Loucy (cell line): ENCODE measurements at regions not wholly inside any gene's neighbourhood (a gene's known extent, or its start where the extent isn't known, plus 50 kb on each side); places are given as distances from the start of the nearest gene placed in this dataset.

ENCODE experiments used
- H2AFZ ChIP-seq: fragments of 200-600 bp; sonication (generic); 2 replicates; pipeline ENCODE4 v1.6.0; 2016; ENCODE audit warnings: antibody characterized with exemption, mild to moderate bottlenecking, low read length, moderate library complexity
- H3F3A ChIP-seq: fragments of 200-600 bp; 2 replicates; pipeline ENCODE4 v1.6.0; 2016; ENCODE audit warnings: antibody characterized with exemption, low read depth, mild to moderate bottlenecking
- H3K27me3 ChIP-seq: fragments of 200-600 bp; sonication (generic); 2 replicates; pipeline ENCODE4 v1.6.1; 2014; ENCODE audit warnings: low read length, mild to moderate bottlenecking; ENCODE audit not compliant: insufficient read depth, poor library complexity, severe bottlenecking
- H3K36me3 ChIP-seq: fragments of 200-600 bp; sonication (generic); 2 replicates; pipeline ENCODE4 v1.6.1; 2016; ENCODE audit warnings: low read length; ENCODE audit not compliant: insufficient read depth
- H3K4me1 ChIP-seq: fragments of 200-600 bp; sonication (generic); 2 replicates; pipeline ENCODE4 v1.5.1; 2014; ENCODE audit warnings: low read length, mild to moderate bottlenecking; ENCODE audit not compliant: insufficient read depth, poor library complexity, severe bottlenecking
- H3K4me2 ChIP-seq: fragments of 200-600 bp; sonication (generic); 2 replicates; pipeline ENCODE4 v1.6.0; 2014; ENCODE audit warnings: antibody characterized with exemption, low read length, low read depth, mild to moderate bottlenecking; ENCODE audit not compliant: poor library complexity, severe bottlenecking
- H3K4me3 ChIP-seq: fragments of 200-600 bp; sonication (generic); 2 replicates; pipeline ENCODE4 v1.5.1; 2014; ENCODE audit warnings: low read length, mild to moderate bottlenecking, mixed read lengths; ENCODE audit not compliant: poor library complexity, severe bottlenecking
- H3K79me2 ChIP-seq: fragments of 200-600 bp; sonication (generic); 2 replicates; pipeline ENCODE4 v1.6.1; 2014; ENCODE audit warnings: low read length; ENCODE audit not compliant: insufficient read depth
- H3K9ac ChIP-seq: fragments of 200-600 bp; sonication (generic); 2 replicates; pipeline ENCODE4 v1.6.0; 2014; ENCODE audit warnings: mild to moderate bottlenecking, low read depth, low read length, moderate library complexity; ENCODE audit not compliant: poor library complexity, severe bottlenecking
- H3K9me2 ChIP-seq: fragments of 200-600 bp; sonication (generic); replicated peaks from 2 replicates; pipeline ENCODE4 v1.6.1; 2016; ENCODE audit warnings: low read depth, low read length, mixed read lengths
- H3K9me3 ChIP-seq: fragments of 200-600 bp; sonication (generic); 2 replicates; pipeline ENCODE4 v1.6.1; 2014; ENCODE audit warnings: mild to moderate bottlenecking, antibody characterized with exemption, low read length, low read depth; ENCODE audit not compliant: insufficient read depth
- H4K20me1 ChIP-seq: fragments of 200-600 bp; sonication (generic); 2 replicates; pipeline ENCODE4 v1.6.0; 2014; ENCODE audit warnings: antibody characterized with exemption, low read length, mild to moderate bottlenecking; ENCODE audit not compliant: insufficient read depth, poor library complexity, severe bottlenecking
- EZH2phosphoT487 ChIP-seq: fragments of 200-600 bp; IDR thresholded peaks from 2 replicates; pipeline ENCODE4 v1.6.1; 2018; ENCODE audit warnings: antibody characterized with exemption, mild to moderate bottlenecking, moderate library complexity, borderline replicate concordance
- TF ChIP-seq, protein P1 (sequence below): fragments of 200-600 bp; sonication (generic); conservative IDR thresholded peaks from 2 replicates; pipeline ENCODE4 v1.5.1; 2014; ENCODE audit warnings: mild to moderate bottlenecking, antibody characterized with exemption, low read length

DNA sequence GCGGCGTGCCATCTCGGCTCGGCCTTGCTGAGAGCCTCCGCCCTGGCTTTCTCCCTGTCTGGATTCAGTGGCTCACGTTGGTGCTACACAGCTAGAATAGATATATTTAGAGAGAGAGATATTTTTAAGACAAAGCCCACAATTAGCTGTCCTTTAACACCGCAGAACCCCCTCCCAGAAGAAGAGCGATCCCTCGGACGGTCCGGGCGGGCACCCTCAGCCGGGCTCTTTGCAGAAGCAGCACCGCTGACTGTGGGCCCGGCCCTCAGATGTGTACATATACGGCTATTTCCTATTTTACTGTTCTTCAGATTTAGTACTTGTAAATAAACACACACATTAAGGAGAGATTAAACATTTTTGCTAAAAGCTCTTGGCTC, 54.1 kb downstream of the PLXNA1 start:
- Histone ChIP-seq H3K36me3 (no peaks in the 10 kb centered on the region), H3K4me2 (no peak overlapping the region)

DNA sequence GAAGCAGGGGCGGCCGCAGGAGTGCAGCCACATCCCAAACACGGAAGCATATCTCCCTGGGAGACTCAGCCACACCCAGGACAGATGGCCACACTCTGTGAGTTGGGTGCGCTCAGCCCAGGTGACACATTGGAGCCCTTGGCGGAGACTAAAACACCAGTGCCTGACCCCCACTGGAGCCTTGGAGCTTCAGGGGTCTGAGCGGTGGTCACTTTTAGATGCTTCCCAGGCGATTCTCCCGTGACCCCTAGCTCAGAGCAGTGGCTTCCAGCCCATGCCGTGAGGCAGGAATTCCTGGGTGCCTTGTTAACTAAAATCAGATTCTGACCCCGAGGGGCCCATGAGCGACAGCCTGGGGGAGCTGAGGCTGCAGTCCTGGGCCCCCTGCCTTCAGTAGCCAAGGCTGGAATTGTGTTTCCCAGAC, 54.5 kb downstream of the PLXNA1 start:
- no peak overlapping the region for H3K9ac ChIP-seq
- TF ChIP-seq EZH2phosphoT487: no peak
- TF ChIP-seq, protein P1, sequence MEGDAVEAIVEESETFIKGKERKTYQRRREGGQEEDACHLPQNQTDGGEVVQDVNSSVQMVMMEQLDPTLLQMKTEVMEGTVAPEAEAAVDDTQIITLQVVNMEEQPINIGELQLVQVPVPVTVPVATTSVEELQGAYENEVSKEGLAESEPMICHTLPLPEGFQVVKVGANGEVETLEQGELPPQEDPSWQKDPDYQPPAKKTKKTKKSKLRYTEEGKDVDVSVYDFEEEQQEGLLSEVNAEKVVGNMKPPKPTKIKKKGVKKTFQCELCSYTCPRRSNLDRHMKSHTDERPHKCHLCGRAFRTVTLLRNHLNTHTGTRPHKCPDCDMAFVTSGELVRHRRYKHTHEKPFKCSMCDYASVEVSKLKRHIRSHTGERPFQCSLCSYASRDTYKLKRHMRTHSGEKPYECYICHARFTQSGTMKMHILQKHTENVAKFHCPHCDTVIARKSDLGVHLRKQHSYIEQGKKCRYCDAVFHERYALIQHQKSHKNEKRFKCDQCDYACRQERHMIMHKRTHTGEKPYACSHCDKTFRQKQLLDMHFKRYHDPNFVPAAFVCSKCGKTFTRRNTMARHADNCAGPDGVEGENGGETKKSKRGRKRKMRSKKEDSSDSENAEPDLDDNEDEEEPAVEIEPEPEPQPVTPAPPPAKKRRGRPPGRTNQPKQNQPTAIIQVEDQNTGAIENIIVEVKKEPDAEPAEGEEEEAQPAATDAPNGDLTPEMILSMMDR: no peak
- H3F3A ChIP-seq: no peaks in the 10 kb centered on the region
- no peaks in the 10 kb centered on the region for H3K4me1 ChIP-seq
- no peaks in the 10 kb centered on the region for H4K20me1 ChIP-seq
- no peaks in the 10 kb centered on the region for H3K36me3 ChIP-seq
- H3K79me2 ChIP-seq: no peaks in the 10 kb centered on the region
- no peak overlapping the region for H2AFZ ChIP-seq
- no peaks in the 10 kb centered on the region for H3K9me3 ChIP-seq
- no peak overlapping the region for H3K4me3 ChIP-seq
- H3K4me2 ChIP-seq: no peak overlapping the region
- H3K27me3 ChIP-seq: no peaks in the 10 kb centered on the region
- no peaks in the 10 kb centered on the region for H3K9me2 ChIP-seq

More for the DNA sequence above, 54.1 kb downstream of the PLXNA1 start:
- Histone ChIP-seq H3K9me2 (no peaks in the 10 kb centered on the region), H3K9ac (no peak overlapping the region), H2AFZ (no peak overlapping the region), H3K9me3 (no peaks in the 10 kb centered on the region), H3F3A (no peaks in the 10 kb centered on the region), H3K4me3 (no peak overlapping the region), H3K79me2 (no peaks in the 10 kb centered on the region), H3K4me1 (no peaks in the 10 kb centered on the region), H3K27me3 (no peaks in the 10 kb centered on the region), H4K20me1 (no peaks in the 10 kb centered on the region)
- TF ChIP-seq, protein P1: no peak
- no peak for TF ChIP-seq EZH2phosphoT487

DNA sequence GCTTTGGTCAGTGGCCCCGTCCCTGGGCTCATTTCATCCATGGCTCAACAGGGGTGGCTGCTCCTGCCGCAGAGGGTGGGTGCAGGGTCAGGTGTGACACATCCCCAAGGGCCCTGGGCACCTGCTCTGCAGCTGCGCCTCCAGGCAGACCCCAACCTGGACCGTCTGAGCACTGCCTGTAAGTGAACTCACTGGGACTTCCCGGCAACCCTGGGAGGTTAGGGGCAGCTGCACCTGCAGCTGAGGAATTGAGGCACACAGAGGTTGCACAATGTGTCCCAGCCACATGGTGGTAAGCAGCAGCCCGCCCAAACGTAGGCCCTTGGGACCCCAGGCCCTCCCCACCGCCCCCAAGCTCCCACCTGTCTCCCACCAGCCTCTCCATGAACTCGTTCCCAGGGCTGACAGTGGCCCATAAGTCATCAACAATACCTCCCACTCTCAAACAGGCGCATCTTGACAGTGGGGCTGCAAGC, 55.1 kb downstream of the PLXNA1 start:
- H3K4me2 ChIP-seq: no peak overlapping the region
- no peaks in the 10 kb centered on the region for H3K9me3 ChIP-seq
- no peak overlapping the region for H3K4me3 ChIP-seq
- no peaks in the 10 kb centered on the region for H3K9me2 ChIP-seq
- H2AFZ ChIP-seq: no peak overlapping the region
- no peaks in the 10 kb centered on the region for H3F3A ChIP-seq
- no peaks in the 10 kb centered on the region for H3K4me1 ChIP-seq
- TF ChIP-seq EZH2phosphoT487: no peak
- TF ChIP-seq, protein P1: no peak
- H4K20me1 ChIP-seq: no peaks in the 10 kb centered on the region
- H3K27me3 ChIP-seq: no peaks in the 10 kb centered on the region
- H3K36me3 ChIP-seq: no peaks in the 10 kb centered on the region
- H3K9ac ChIP-seq: no peak overlapping the region
- no peaks in the 10 kb centered on the region for H3K79me2 ChIP-seq
